ENCODE measurements at regions not wholly inside any gene's neighbourhood (a gene's known extent, or its start where the extent isn't known, plus 50 kb on each side); places are given as distances from the start of the nearest gene placed in this dataset.
"Not testable (repeated sequence)": the region's sequence is repeated elsewhere in the genome, so short reads cannot be mapped to it uniquely, and the experiment has no call there.

GRCh38 chr9:42757251-42757650 lies 573.8 kb downstream of the SPATA31A6 start:
- TF ChIP-seq CTCF (optimal IDR thresholded peaks at IDR 0.05 in 1 of 3, IDR thresholded peaks at IDR 0.05 in 1 of 3, conservative IDR thresholded peaks at IDR 0.05 in 1 of 3; ENCODE audit: extremely low read depth in 1 of 3, insufficient read depth in 2 of 3, low read length in 3 of 3); EZH2 (IDR thresholded peaks at IDR 0.05; ENCODE audit: low read length): not testable (repeated sequence)
